Uterus (tissue), 2 donors: ENCODE measurements at regions not wholly inside any gene's neighbourhood (a gene's known extent, or its start where the extent isn't known, plus 50 kb on each side); places are given as distances from the start of the nearest gene placed in this dataset.

Experiments
- POLR2A ChIP-seq, 2 donors: fragments of 450-650 bp; IDR thresholded peaks; one replicate each; pipeline ENCODE4 v1.6.1; 2016; ENCODE audit warnings: antibody characterized with exemption in 2 of 2, mild to moderate bottlenecking in 1 of 2, moderate library complexity in 1 of 2
- TF ChIP-seq, protein P1 (sequence below), 4 experiments: fragments of 200-600 bp in 2 of 4; fragments of 450-650 bp in 2 of 4; sonication (generic) in 2 of 4; IDR thresholded peaks; one replicate each; pipeline ENCODE4 v1.5.1; 2016 to 2019; ENCODE audit warnings: antibody characterized with exemption in 4 of 4, mild to moderate bottlenecking in 2 of 4, moderate library complexity in 1 of 4

DNA sequence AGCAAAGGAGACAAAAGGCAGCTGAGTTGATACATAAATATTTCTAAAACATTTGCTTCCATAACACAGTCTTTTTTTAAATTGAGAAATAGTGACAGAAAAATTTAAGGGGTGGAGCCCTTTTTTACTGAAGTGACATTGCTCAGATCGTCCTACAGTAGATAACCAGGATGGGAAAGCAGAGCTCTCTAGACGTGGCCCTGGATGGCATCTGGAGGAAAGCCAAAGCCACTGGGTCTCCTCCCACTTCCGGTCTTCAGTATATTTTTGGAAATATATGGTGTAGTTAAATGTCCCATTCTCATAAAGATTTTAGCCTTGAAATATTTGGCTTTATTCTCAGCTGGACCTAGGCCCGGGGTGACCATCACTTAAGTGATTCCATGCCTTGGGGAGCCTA lies 326.1 kb downstream of the ZNF621 start:
- TF ChIP-seq, protein P1, sequence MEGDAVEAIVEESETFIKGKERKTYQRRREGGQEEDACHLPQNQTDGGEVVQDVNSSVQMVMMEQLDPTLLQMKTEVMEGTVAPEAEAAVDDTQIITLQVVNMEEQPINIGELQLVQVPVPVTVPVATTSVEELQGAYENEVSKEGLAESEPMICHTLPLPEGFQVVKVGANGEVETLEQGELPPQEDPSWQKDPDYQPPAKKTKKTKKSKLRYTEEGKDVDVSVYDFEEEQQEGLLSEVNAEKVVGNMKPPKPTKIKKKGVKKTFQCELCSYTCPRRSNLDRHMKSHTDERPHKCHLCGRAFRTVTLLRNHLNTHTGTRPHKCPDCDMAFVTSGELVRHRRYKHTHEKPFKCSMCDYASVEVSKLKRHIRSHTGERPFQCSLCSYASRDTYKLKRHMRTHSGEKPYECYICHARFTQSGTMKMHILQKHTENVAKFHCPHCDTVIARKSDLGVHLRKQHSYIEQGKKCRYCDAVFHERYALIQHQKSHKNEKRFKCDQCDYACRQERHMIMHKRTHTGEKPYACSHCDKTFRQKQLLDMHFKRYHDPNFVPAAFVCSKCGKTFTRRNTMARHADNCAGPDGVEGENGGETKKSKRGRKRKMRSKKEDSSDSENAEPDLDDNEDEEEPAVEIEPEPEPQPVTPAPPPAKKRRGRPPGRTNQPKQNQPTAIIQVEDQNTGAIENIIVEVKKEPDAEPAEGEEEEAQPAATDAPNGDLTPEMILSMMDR (IDR thresholded peaks at IDR 0.05): no peak
- TF ChIP-seq POLR2A (IDR thresholded peaks at IDR 0.05): no peak
